ENCODE measurements at regions not wholly inside any gene's neighbourhood (a gene's known extent, or its start where the extent isn't known, plus 50 kb on each side); places are given as distances from the start of the nearest gene placed in this dataset.

- H3K9me3 ChIP-seq = no peaks in the 10 kb centered on the region
- no peaks in the 10 kb centered on the region for H3K27me3 ChIP-seq (replicated peaks in 1 of 7)
- TF ChIP-seq POLR2AphosphoS5 (IDR thresholded peaks at IDR 0.05) (no peak), CTCF (IDR thresholded peaks at IDR 0.05 in 8 of 11, conservative IDR thresholded peaks at IDR 0.05 in 3 of 11) (no peak), POLR2A (IDR thresholded peaks at IDR 0.05) (no peak)
- no peak overlapping the region for H3K27ac ChIP-seq
- no peak for DNase-seq
- intact Hi-C loops (cut with DNase I; ENCODE audit: low total_unique reads) = no loop called here
- H3K4me1 ChIP-seq = no peaks in the 10 kb centered on the region
- H3K36me3 ChIP-seq = no peaks in the 10 kb centered on the region
- H3K4me3 ChIP-seq = no peak overlapping the region
Measured at GRCh38 chr10:109676703-109677102, 246.6 kb downstream of the XPNPEP1 start.

GRCh38 chr10:109668703-109669102, 254.6 kb downstream of the XPNPEP1 start:
- H3K27ac ChIP-seq = no peak overlapping the region
- intact Hi-C loops (cut with DNase I; ENCODE audit: low total_unique reads) = no loop called here
- TF ChIP-seq POLR2AphosphoS5 (IDR thresholded peaks at IDR 0.05) (no peak), CTCF (IDR thresholded peaks at IDR 0.05 in 8 of 11, conservative IDR thresholded peaks at IDR 0.05 in 3 of 11) (no peak), POLR2A (IDR thresholded peaks at IDR 0.05) (no peak)
- no peaks in the 10 kb centered on the region for H3K4me1 ChIP-seq
- no peaks in the 10 kb centered on the region for H3K36me3 ChIP-seq
- peaks cover 0 to 12% (median 6%) of the 10 kb centered on the region in 8 donors for H3K9me3 ChIP-seq
- H3K27me3 ChIP-seq (replicated peaks in 1 of 7) = no peaks in the 10 kb centered on the region
- no peak for DNase-seq
- H3K4me3 ChIP-seq = no peak overlapping the region

GRCh38 chr10:109668154-109668665, 255.1 kb downstream of the XPNPEP1 start:
- H3K4me1 ChIP-seq = no peaks in the 10 kb centered on the region
- peaks cover 0 to 17% (median 11%) of the 10 kb centered on the region in 8 donors for H3K9me3 ChIP-seq
- H3K27me3 ChIP-seq (replicated peaks in 1 of 7) = no peaks in the 10 kb centered on the region
- H3K27ac ChIP-seq = no peak overlapping the region
- TF ChIP-seq POLR2A (IDR thresholded peaks at IDR 0.05) (no peak), CTCF (IDR thresholded peaks at IDR 0.05 in 8 of 11, conservative IDR thresholded peaks at IDR 0.05 in 3 of 11) (no peak), POLR2AphosphoS5 (IDR thresholded peaks at IDR 0.05) (no peak)
- intact Hi-C loops (cut with DNase I; ENCODE audit: low total_unique reads) = no loop called here
- no peak for DNase-seq
- H3K36me3 ChIP-seq = no peaks in the 10 kb centered on the region
- 60 to 78% (median 68%) methylated on average over 5 of the region's 5 CpGs for WGBS, 5 donors
- no peak overlapping the region for H3K4me3 ChIP-seq

- 85 to 92% (median 90%) methylated on average over 2 of the region's 2 CpGs for WGBS, 5 donors
- DNase-seq = no peak
- H3K27ac ChIP-seq = no peak overlapping the region
Measured at GRCh38 chr10:109665321-109665720, 258.0 kb downstream of the XPNPEP1 start.

More at GRCh38 chr10:109665321-109665720, 258.0 kb downstream of the XPNPEP1 start:
- Histone ChIP-seq H3K36me3 (no peaks in the 10 kb centered on the region), H3K4me3 (no peak overlapping the region), H3K9me3 (peaks cover 0 to 29% (median 15%) of the 10 kb centered on the region in 8 donors), H3K27me3 (replicated peaks in 1 of 7) (no peaks in the 10 kb centered on the region), H3K4me1 (no peaks in the 10 kb centered on the region)
- intact Hi-C loops (cut with DNase I; ENCODE audit: low total_unique reads) = no loop called here
- no peak for TF ChIP-seq POLR2A (IDR thresholded peaks at IDR 0.05)
- no peak for TF ChIP-seq CTCF (IDR thresholded peaks at IDR 0.05 in 8 of 11, conservative IDR thresholded peaks at IDR 0.05 in 3 of 11)
- no peak for TF ChIP-seq POLR2AphosphoS5 (IDR thresholded peaks at IDR 0.05)

All from spleen (tissue), 11 donors.